SK-N-SH treated with all-trans-retinoic acid at 6 μM for 48 hours (cell line): ENCODE measurements at regions not wholly inside any gene's neighbourhood (a gene's known extent, or its start where the extent isn't known, plus 50 kb on each side); places are given as distances from the start of the nearest gene placed in this dataset.

Experiments used
- ARNTL ChIP-seq: fragments of 450-650 bp; formaldehyde crosslinking; IDR thresholded peaks from 2 replicates; pipeline ENCODE4 v1.5.0; 2020; ENCODE audit warnings: low read depth, mild to moderate bottlenecking, moderate library complexity, borderline replicate concordance
- BACH2 ChIP-seq: fragments of 250-450 bp; sonication (Bioruptor Pico); IDR thresholded peaks from 2 replicates; pipeline ENCODE4 v1.9.0; 2021; ENCODE audit warnings: mild to moderate bottlenecking, borderline replicate concordance
- CSDC2 ChIP-seq: fragments of 250-450 bp; sonication (Bioruptor Pico); IDR thresholded peaks from 2 replicates; pipeline ENCODE4 v1.5.0; 2020; ENCODE audit warnings: mild to moderate bottlenecking, moderate library complexity
- ISL1 ChIP-seq: fragments of 250-450 bp; sonication (Bioruptor Pico); IDR thresholded peaks from 2 replicates; pipeline ENCODE4 v2.1.2; 2022; ENCODE audit warnings: mild to moderate bottlenecking, moderate library complexity
- OSR1 ChIP-seq: fragments of 250-450 bp; sonication (Bioruptor Pico); IDR thresholded peaks from 2 replicates; pipeline ENCODE4 v1.8.0; 2022; ENCODE audit warnings: moderate library complexity, mild to moderate bottlenecking, inconsistent platforms
- PPARA ChIP-seq: fragments of 250-450 bp; sonication (Bioruptor Pico); IDR thresholded peaks from 2 replicates; pipeline ENCODE4 v1.5.0; 2020; ENCODE audit warnings: mild to moderate bottlenecking, borderline replicate concordance
- ZFP3 ChIP-seq: fragments of 250-450 bp; sonication (Bioruptor Pico); IDR thresholded peaks from 2 replicates; pipeline ENCODE4 v1.5.0; 2020; ENCODE audit warnings: mild to moderate bottlenecking, moderate library complexity
- ZFP30 ChIP-seq: fragments of 450-650 bp; formaldehyde crosslinking; IDR thresholded peaks from 2 replicates; pipeline ENCODE4 v1.5.0; 2022; ENCODE audit warnings: mild to moderate bottlenecking, moderate library complexity
- ZNF8 ChIP-seq: fragments of 450-650 bp; formaldehyde crosslinking; IDR thresholded peaks from 2 replicates; pipeline ENCODE4 v1.5.0; 2020; ENCODE audit warnings: mild to moderate bottlenecking, moderate library complexity
- TF ChIP-seq, protein P1 (sequence below): fragments of 250-450 bp; sonication (Bioruptor Pico); IDR thresholded peaks from 2 replicates; pipeline ENCODE4 v1.8.0; 2020; ENCODE audit warnings: mild to moderate bottlenecking, moderate library complexity, borderline replicate concordance
- TF ChIP-seq, protein P2 (sequence below): fragments of 250-450 bp; sonication (Bioruptor Pico); IDR thresholded peaks from 2 replicates; pipeline ENCODE4 v1.8.0; 2021; ENCODE audit warnings: low read depth, mild to moderate bottlenecking, moderate library complexity, borderline replicate concordance

DNA sequence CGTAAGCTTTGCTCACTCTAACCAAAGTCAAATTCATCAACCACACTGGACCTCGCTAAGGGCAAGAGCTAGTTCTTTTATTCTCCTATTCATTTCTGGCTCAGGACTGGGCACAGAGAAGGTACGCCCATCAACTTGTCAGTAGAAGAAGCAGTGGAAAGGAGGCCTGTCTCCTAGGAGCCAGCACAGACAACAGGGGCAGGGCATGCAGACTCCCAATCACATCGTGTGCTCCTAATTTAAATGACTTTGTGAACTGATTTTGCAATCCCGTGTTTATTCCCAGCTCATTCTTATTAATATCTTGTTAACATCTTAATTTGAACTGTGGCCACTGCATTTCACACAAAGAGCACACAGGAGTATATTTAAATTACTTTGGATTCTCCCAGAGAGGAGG lies 161.1 kb upstream of the BCL6 start:
- TF ChIP-seq, protein P1, sequence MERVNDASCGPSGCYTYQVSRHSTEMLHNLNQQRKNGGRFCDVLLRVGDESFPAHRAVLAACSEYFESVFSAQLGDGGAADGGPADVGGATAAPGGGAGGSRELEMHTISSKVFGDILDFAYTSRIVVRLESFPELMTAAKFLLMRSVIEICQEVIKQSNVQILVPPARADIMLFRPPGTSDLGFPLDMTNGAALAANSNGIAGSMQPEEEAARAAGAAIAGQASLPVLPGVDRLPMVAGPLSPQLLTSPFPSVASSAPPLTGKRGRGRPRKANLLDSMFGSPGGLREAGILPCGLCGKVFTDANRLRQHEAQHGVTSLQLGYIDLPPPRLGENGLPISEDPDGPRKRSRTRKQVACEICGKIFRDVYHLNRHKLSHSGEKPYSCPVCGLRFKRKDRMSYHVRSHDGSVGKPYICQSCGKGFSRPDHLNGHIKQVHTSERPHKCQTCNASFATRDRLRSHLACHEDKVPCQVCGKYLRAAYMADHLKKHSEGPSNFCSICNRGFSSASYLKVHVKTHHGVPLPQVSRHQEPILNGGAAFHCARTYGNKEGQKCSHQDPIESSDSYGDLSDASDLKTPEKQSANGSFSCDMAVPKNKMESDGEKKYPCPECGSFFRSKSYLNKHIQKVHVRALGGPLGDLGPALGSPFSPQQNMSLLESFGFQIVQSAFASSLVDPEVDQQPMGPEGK (CRISPR knock-in tag), result no peak
- TF ChIP-seq ZFP30 (CRISPR knock-in tag) (no peak), ZNF8 (CRISPR knock-in tag) (no peak), ARNTL (CRISPR knock-in tag) (no peak), ZFP3 (CRISPR knock-in tag) (no peak), ISL1 (CRISPR knock-in tag) (no peak), PPARA (CRISPR knock-in tag) (no peak), BACH2 (CRISPR knock-in tag) (no peak), OSR1 (CRISPR knock-in tag) (no peak), CSDC2 (CRISPR knock-in tag) (no peak)
- TF ChIP-seq, protein P2, sequence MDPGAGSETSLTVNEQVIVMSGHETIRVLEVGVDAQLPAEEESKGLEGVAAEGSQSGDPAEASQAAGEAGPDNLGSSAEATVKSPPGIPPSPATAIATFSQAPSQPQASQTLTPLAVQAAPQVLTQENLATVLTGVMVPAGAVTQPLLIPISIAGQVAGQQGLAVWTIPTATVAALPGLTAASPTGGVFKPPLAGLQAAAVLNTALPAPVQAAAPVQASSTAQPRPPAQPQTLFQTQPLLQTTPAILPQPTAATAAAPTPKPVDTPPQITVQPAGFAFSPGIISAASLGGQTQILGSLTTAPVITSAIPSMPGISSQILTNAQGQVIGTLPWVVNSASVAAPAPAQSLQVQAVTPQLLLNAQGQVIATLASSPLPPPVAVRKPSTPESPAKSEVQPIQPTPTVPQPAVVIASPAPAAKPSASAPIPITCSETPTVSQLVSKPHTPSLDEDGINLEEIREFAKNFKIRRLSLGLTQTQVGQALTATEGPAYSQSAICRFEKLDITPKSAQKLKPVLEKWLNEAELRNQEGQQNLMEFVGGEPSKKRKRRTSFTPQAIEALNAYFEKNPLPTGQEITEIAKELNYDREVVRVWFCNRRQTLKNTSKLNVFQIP, result no peak
